NCI-H128 (cell line): ENCODE measurements at regions not wholly inside any gene's neighbourhood (a gene's known extent, or its start where the extent isn't known, plus 50 kb on each side); places are given as distances from the start of the nearest gene placed in this dataset.

Experiments
- DNase-seq: peaks from one replicate; lab custom pipeline; 2025; ENCODE audit not compliant: unreplicated experiment; lab: John Stamatoyannopoulos, UW

GRCh38 chr1:24990136-24990535, 60.1 kb upstream of the RUNX3 start:
- DNase-seq = no peak

- DNase-seq = no peak
These were observed 59.0 kb upstream of the RUNX3 start for GRCh38 chr1:24989082-24989481.

GRCh38 chr1:24988558-24988912, 58.5 kb upstream of the RUNX3 start:
- DNase-seq = no peak

GRCh38 chr1:24987875-24988557, 57.9 kb upstream of the RUNX3 start:
- no peak for DNase-seq

GRCh38 chr1:24987424-24987823, 57.3 kb upstream of the RUNX3 start:
- no peak for DNase-seq

- DNase-seq = no peak
These were observed 56.4 kb upstream of the RUNX3 start for GRCh38 chr1:24986372-24986965.

GRCh38 chr1:24985737-24986136, 55.7 kb upstream of the RUNX3 start:
- no peak for DNase-seq

- DNase-seq = no peak
These were observed 54.9 kb upstream of the RUNX3 start for GRCh38 chr1:24984800-24985522.

- DNase-seq = no peak
These were observed 54.2 kb upstream of the RUNX3 start for GRCh38 chr1:24984300-24984699.

GRCh38 chr1:24983006-24983680, 53.1 kb upstream of the RUNX3 start:
- DNase-seq = no peak

- DNase-seq = no peak
These were observed 51.5 kb upstream of the RUNX3 start for GRCh38 chr1:24981631-24982005.

- DNase-seq = no peak
These were observed 51.0 kb upstream of the RUNX3 start for GRCh38 chr1:24980836-24981630.
